ENCODE measurements at regions not wholly inside any gene's neighbourhood (a gene's known extent, or its start where the extent isn't known, plus 50 kb on each side); places are given as distances from the start of the nearest gene placed in this dataset.

GRCh38 chr6:3522561-3523260 lies 65.9 kb upstream of the SLC22A23 start:
- DNase-seq = no peak

DNA sequence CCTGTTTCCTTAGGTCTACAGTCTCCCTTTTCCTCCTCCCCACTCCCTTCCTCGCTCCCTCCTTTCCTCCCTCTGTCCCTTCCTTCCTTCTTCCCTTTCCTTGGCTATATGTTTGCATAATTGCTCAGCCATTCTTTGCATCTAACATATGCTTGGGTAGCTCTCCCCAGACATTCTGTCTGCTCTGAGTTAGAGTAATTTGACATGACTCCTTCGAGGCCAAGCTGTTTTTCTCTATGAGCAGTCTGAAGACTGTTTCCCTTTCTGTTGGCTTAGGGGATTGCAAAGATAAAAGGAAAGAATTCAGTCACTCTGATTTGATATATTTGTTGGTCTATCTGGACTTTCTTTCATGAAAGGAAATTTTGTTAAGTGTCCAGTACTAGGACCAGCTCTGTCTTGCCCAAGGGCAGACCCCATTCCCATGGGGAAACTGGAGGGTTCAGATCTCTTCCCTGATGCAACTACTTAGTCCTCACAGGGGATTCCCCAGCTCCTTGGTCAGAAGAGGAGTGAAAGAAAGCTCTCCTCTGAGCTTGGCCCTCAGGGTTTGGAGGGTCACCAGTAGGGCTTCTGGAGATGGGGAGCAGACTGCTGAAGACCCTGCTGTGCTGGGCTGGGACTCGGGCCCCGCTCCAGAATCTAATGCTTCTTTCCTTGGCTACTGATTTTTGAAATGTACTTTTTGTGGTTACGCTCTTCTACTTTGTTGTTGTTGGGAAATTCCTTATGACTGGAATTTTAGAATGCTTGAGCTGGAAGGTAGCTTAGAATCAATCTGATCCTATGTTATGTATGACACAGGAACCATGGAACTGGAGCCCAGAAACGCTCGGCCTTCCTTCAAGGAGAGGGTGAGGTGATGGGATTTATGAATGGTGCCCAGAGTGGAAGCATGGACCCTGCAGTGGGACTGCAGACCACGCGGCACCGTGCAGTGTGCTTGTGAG lies 63.7 kb upstream of the SLC22A23 start:
- no peak for DNase-seq

GRCh38 chr6:3518356-3519190 lies 61.7 kb upstream of the SLC22A23 start:
- no peak for DNase-seq

DNA sequence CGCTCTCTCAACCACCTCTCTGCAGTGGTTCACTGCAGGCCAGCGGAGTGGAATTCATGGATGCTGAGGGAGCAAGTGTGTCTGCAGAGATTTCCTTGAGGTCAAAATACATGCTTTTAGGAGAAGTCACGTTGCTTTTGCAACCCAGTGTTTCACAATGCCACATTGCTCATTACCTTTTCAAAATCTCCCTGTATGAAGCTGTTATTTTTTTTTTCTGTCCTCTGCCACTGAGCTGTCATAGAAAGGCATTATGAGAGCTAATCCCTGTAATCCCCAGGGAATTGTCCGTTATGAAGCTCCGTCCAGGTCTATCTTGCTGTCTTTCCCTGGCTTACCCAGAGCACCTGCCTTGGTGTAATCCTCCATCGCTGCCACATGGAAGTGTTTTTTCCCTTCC lies 60.5 kb upstream of the SLC22A23 start:
- DNase-seq = no peak

DNA sequence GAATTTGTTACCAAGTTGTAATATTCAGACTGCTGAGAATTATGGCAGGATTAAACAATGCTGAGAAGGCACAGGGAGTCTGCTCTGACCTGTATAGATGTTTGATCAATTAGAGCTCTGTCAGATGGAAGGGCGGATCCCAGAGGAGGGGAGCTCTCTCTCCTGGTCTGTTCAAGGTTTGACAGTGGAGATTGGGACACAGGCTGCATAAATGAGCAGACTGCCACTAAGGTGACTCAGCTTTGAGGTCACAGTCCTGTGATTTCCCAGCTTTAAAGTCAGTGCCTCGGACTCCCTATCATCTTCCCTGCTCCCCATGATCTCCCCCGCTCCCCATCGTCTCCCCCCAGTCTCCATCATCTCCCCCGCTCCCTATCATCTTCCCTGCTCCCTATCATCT lies 59.2 kb upstream of the SLC22A23 start:
- DNase-seq = no peak

- no peak for DNase-seq
Measured at GRCh38 chr6:3515669-3516068, 58.8 kb upstream of the SLC22A23 start.

- DNase-seq = no peak
Measured at GRCh38 chr6:3513416-3513815, 56.6 kb upstream of the SLC22A23 start.

DNA sequence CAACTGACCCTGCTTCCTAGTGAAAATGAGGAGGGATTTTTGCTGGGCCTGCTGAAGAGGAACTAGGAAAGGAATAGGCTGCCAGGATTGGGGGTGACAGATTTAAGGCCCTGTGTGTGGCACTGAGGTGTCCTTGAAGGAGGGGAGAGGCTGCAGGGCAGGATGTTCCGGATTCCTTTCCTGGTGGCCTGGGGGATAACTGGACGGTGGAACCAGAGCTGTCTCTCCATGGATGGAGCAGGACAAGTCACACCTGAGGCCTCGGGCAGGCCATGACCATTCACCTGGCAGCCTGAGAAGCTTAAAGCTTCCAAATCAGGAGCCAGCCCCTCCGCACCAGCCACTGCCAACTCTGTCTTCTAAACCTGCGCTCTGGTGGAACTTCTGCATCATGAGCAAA lies 56.0 kb upstream of the SLC22A23 start:
- no peak for DNase-seq

DNA sequence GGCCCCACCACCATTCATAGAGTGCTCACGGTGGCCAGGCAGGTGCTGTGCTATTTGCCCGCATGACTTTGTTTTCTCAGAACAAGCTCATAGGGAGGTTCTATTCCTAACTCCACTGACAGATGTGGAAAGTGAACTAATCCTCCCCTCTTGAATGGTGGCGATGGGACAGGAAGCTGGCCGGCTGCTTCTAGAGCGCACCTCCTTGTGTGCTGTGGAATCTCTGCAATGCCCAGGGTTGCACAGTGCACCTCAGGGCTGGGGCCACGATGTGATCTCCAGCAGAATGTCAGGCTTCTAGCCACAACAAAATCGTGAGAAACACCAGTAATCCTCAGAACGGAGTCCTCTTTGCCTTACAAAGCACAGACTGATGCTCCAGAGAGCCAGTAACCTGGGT lies 53.8 kb upstream of the SLC22A23 start:
- DNase-seq = no peak

DNA sequence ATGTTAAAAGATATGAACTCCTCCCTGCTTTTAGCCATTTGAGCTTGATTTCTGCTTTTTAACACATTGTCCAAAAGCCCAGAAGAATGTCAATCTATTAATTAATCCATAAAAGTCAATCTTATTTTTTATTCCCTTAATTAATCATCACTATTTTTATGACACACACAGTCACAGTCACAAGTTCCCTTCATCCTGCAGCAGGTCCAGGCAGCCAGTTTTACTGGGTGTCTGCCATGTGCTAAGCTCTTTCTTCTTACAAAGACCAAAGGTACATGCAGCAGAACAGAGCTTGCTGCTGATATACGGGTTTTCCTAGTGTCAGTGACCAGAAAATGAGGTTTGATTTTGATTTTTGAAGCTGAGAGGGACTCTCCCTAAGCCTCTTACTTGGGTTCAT lies 53.3 kb upstream of the SLC22A23 start:
- no peak for DNase-seq

DNA sequence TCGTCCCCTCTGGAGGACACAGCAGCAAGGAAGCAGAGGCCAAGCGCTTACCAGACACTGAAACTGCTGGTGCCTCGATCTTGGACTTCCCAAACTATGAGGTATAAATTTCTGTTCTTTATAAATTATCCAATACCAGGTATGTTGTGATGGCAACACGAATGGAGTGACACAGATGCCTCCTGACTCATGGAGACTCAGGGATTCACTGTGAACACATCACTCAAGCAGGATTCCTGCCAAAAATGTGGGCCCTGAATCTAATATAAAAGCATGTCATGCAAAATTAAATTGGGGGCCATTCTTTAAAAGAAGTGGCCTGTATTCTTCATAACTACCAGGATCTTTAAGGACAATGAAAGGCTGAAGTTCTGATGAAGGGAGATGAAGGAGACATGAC lies 52.5 kb upstream of the SLC22A23 start:
- no peak for DNase-seq

GRCh38 chr6:3506751-3507383 lies 50.0 kb upstream of the SLC22A23 start:
- DNase-seq = no peak

All from NCI-H1048 (cell line).